NT2/D1 (cell line): ENCODE measurements at regions not wholly inside any gene's neighbourhood (a gene's known extent, or its start where the extent isn't known, plus 50 kb on each side); places are given as distances from the start of the nearest gene placed in this dataset.

Experiments used
- YY1 ChIP-seq: IDR thresholded peaks from 2 replicates; pipeline ENCODE4 v1.6.1; 2011; ENCODE audit not compliant: insufficient read length, insufficient read depth
- ZNF274 ChIP-seq: IDR thresholded peaks from 2 replicates; pipeline ENCODE4 v1.6.1; 2011; ENCODE audit warnings: mild to moderate bottlenecking, low read depth, low read length

DNA sequence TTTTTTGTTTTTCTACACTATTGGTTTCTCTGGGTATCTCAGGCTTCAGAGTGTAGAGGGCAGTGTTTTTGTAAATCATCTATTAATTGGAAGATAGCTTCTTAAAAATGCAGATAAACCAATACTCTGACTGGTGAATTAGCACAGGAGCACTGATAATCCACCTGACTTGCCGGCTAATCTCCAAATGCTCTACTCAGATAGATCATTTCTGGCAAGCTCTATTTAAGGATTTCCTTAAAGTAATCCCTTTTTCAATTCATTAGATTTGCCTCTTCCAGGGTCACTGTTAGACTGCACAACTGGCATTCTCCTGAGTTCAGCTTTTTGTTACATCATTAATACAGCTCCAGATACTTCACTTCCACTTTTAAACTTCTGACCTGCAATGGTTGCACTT is 1390.3 kb upstream of the NUDT12 start:
- TF ChIP-seq ZNF274 (no peak), YY1 (no peak)
